ENCODE measurements at regions not wholly inside any gene's neighbourhood (a gene's known extent, or its start where the extent isn't known, plus 50 kb on each side); places are given as distances from the start of the nearest gene placed in this dataset.

GRCh38 chr3:151935446-151935845, 62.0 kb downstream of the SUCNR1 start:
- H3K23ac ChIP-seq (ENCODE audit: insufficient read length, low read depth, low read length): no peak overlapping the region
- H3K4ac ChIP-seq (ENCODE audit: low read depth, low read length): no peak overlapping the region
- no peak overlapping the region for H2BK5ac ChIP-seq (ENCODE audit: insufficient read length, low read length)
- no peak overlapping the region for H3K4me2 ChIP-seq (ENCODE audit: insufficient read depth, insufficient read length, low read length)
- no peaks in the 10 kb centered on the region for H4K20me1 ChIP-seq (ENCODE audit: control insufficient read depth, insufficient read depth, insufficient read length)
- no peak overlapping the region for H2AFZ ChIP-seq (ENCODE audit: low read length)
- H2BK120ac ChIP-seq (ENCODE audit: low read depth, low read length, poor library complexity, severe bottlenecking): no peak overlapping the region
- H3K27ac ChIP-seq (ENCODE audit: insufficient read length, low read depth, low read length): no peak overlapping the region
- H3K23me2 ChIP-seq (ENCODE audit: insufficient read length, low read depth, low read length, poor library complexity, severe bottlenecking): no peaks in the 10 kb centered on the region
- Mint-ChIP-seq H3K27me3 (ENCODE audit: low read depth) (no peaks in the 10 kb centered on the region), H3K4me3 (no peak overlapping the region), H3K36me3 (ENCODE audit: insufficient read depth in 1 of 3, low read depth in 3 of 3) (no peaks in the 10 kb centered on the region), H3K9me3 (no peaks in the 10 kb centered on the region), H3K27ac (no peak overlapping the region), H3K4me1 (no peaks in the 10 kb centered on the region)
- no peaks in the 10 kb centered on the region; the same call in 1 of the 2 replicates for H3K4me1 ChIP-seq (ENCODE audit: insufficient read depth, low read length)
- H2BK15ac ChIP-seq (ENCODE audit: low read depth, low read length): no peak overlapping the region
- DNase-seq: no peak
- TF ChIP-seq CTCF (conservative IDR thresholded peaks at IDR 0.05): no peak
- no peak overlapping the region for H4K8ac ChIP-seq (replicated peaks; ENCODE audit: insufficient read length, low read depth, low read length)
- no peaks in the 10 kb centered on the region for H3K9me3 ChIP-seq (ENCODE audit: control insufficient read depth, low read depth, low read length)
- H4K91ac ChIP-seq (ENCODE audit: insufficient read length, low read depth, low read length): no peak overlapping the region
- no peaks in the 10 kb centered on the region for H3K79me1 ChIP-seq (ENCODE audit: insufficient read depth, low read depth, low read length, poor library complexity, severe bottlenecking)
- H3K9ac ChIP-seq (ENCODE audit: extremely low read depth, insufficient read length, low read length): no peak overlapping the region
- H2BK12ac ChIP-seq (ENCODE audit: insufficient read length, low read depth, low read length): no peak overlapping the region
- H3K18ac ChIP-seq (ENCODE audit: insufficient read length, low read depth, low read length): no peak overlapping the region
- no peak overlapping the region for H2AK5ac ChIP-seq (ENCODE audit: insufficient read length, low read length)
- no peaks in the 10 kb centered on the region for H3K27me3 ChIP-seq (ENCODE audit: insufficient read depth, low read length)
- H3K56ac ChIP-seq (ENCODE audit: insufficient read length, low read depth, low read length): no peak overlapping the region
- no CpG with 5 or more reads among the region's 4 CpGs for WGBS (ENCODE audit: extremely low coverage, insufficient read length, low lambda C conversion rate)
- no peak overlapping the region for H2BK20ac ChIP-seq (ENCODE audit: low read depth, low read length, poor library complexity, severe bottlenecking)
- no peak overlapping the region for H4K5ac ChIP-seq (ENCODE audit: insufficient read length, low read depth, low read length)
- H3K79me2 ChIP-seq (ENCODE audit: insufficient read depth, low read length): no peaks in the 10 kb centered on the region
- H3T11ph ChIP-seq (ENCODE audit: low read length): no peak overlapping the region
- H3K14ac ChIP-seq (ENCODE audit: insufficient read depth, low read length): no peak overlapping the region

Data from H9 (cell line).